Muscle of leg (tissue), 3 donors: ENCODE measurements at regions not wholly inside any gene's neighbourhood (a gene's known extent, or its start where the extent isn't known, plus 50 kb on each side); places are given as distances from the start of the nearest gene placed in this dataset.

ENCODE experiments used
- DNase-seq: peaks from one replicate; pipeline ENCODE4 v3.0.0; 2013
- H3K27ac ChIP-seq: one replicate; pipeline ENCODE4 v1.5.1; 2013; ENCODE audit warnings: mild to moderate bottlenecking, low read length, control low read depth
- H3K27me3 ChIP-seq: one replicate; pipeline ENCODE4 v1.6.1; 2013; ENCODE audit warnings: low read length; ENCODE audit not compliant: control insufficient read depth, insufficient read depth
- H3K36me3 ChIP-seq: one replicate; pipeline ENCODE4 v1.6.1; 2013; ENCODE audit warnings: low read length; ENCODE audit not compliant: control insufficient read depth, insufficient read depth
- H3K4me1 ChIP-seq: one replicate; pipeline ENCODE4 v1.6.1; 2013; ENCODE audit warnings: low read length; ENCODE audit not compliant: control insufficient read depth, insufficient read depth
- H3K4me3 ChIP-seq: one replicate; pipeline ENCODE4 v1.5.1; 2013; ENCODE audit warnings: low read length, control low read depth
- H3K9me3 ChIP-seq: replicated peaks from 2 replicates; pipeline ENCODE4 v1.6.1; 2013; ENCODE audit warnings: low read depth, low read length; ENCODE audit not compliant: control insufficient read depth
- WGBS: methylation state at CpG from one replicate; pipeline ENCODE4 v1.1.5; 2013; ENCODE audit warnings: missing lambda C conversion rate; ENCODE audit not compliant: insufficient coverage; 5-methylcytosine and 5-hydroxymethylcytosine counted together

GRCh38 chr5:167987490-167988280 lies 303.8 kb upstream of the WWC1 start:
- Histone ChIP-seq H3K4me3 (no peak overlapping the region), H3K4me1 (no peaks in the 10 kb centered on the region)

DNA sequence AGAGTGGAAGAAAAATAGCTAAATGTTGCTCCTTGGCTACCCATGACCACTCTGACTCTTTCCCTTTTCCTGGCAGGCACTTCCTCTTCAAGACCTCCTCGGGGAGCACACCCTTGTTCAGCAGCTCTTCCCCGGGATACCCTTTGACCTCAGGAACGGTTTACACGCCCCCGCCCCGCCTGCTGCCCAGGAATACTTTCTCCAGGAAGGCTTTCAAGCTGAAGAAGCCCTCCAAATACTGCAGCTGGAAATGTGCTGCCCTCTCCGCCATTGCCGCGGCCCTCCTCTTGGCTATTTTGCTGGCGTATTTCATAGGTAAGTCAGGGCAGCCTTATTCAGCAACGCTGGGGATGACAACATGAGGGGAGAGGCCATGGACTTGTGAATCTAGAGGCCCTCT lies 298.6 kb upstream of the WWC1 start:
- H3K9me3 ChIP-seq = no peaks in the 10 kb centered on the region
- WGBS = 93% methylated on average over 11 of the region's 11 CpGs
- H3K36me3 ChIP-seq = no peaks in the 10 kb centered on the region
- DNase-seq = no peak
- no peaks in the 10 kb centered on the region for H3K4me1 ChIP-seq
- H3K27me3 ChIP-seq = no peaks in the 10 kb centered on the region
- no peak overlapping the region for H3K4me3 ChIP-seq
- H3K27ac ChIP-seq = no peak overlapping the region

More at GRCh38 chr5:167987490-167988280, 303.8 kb upstream of the WWC1 start:
- Histone ChIP-seq H3K27ac (no peak overlapping the region), H3K27me3 (no peaks in the 10 kb centered on the region), H3K36me3 (no peaks in the 10 kb centered on the region), H3K9me3 (no peaks in the 10 kb centered on the region)
- 90% methylated on average over 6 of the region's 12 CpGs for WGBS
- no peak for DNase-seq

- Histone ChIP-seq H3K4me1 (no peaks in the 10 kb centered on the region), H3K4me3 (no peak overlapping the region), H3K27ac (no peak overlapping the region), H3K27me3 (no peaks in the 10 kb centered on the region), H3K9me3 (no peaks in the 10 kb centered on the region), H3K36me3 (no peaks in the 10 kb centered on the region)
- 90% methylated on average over 3 of the region's 3 CpGs for WGBS
- no peak for DNase-seq
Measured at GRCh38 chr5:167993771-167994170, 297.7 kb upstream of the WWC1 start.

DNA sequence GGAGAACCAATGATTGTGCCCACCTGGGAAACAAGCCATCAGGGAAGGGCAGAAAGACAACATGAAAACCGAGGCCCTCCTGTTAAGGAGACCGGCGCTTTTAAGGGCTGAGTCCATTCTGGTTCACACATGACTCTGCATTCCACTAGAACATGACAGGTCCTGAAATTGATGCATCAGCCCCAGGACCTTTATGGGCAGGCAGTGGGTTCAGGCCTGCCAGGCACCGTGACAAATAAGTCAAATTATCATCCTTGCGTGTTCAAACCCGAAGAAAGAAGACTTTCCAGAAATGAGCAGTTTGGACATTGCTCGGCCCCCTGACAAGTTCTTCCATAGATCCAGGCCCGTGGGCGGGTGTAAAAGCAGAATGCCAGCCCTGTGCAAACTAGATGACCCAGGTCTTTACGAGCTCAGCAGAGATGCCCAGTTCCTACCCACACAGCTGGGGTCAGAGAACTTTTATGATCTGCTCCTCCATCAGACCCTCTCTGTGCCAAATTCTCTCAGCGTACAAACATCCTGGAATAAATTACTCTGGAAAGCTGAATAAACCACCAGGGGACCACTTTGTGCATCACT lies 295.5 kb upstream of the WWC1 start:
- Histone ChIP-seq H3K27me3 (no peaks in the 10 kb centered on the region), H3K9me3 (no peaks in the 10 kb centered on the region), H3K4me3 (no peak overlapping the region), H3K36me3 (no peaks in the 10 kb centered on the region), H3K4me1 (no peaks in the 10 kb centered on the region), H3K27ac (no peak overlapping the region)
- WGBS = 82% methylated on average over 10 of the region's 11 CpGs
- no peak for DNase-seq

GRCh38 chr5:167998148-167998767 lies 293.2 kb upstream of the WWC1 start:
- Histone ChIP-seq H3K4me3 (no peak overlapping the region), H3K4me1 (no peaks in the 10 kb centered on the region), H3K27me3 (no peaks in the 10 kb centered on the region), H3K36me3 (no peaks in the 10 kb centered on the region), H3K9me3 (no peaks in the 10 kb centered on the region), H3K27ac (no peak overlapping the region)
- 73% methylated on average over 2 of the region's 6 CpGs for WGBS
- DNase-seq = no peak

DNA sequence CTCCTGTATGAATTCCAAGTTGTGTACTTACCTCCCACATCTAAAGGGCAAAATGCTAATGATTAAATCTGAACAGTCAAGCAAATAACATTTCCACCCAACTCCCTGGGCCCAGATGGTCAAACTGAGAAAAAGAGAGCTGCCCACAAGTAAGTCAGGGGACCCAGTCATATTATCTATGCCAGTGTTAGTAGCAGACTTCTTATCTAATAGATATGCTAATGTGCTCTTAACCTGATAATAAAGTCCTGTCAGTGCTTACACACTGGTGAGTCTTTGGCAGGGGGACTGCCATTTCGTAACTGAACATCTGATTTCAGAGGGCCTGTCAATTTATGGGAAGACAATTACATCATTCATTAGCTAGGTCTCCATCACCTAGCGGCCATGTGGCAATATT lies 292.3 kb upstream of the WWC1 start:
- H3K4me1 ChIP-seq = no peaks in the 10 kb centered on the region
- no peaks in the 10 kb centered on the region for H3K27me3 ChIP-seq
- no peaks in the 10 kb centered on the region for H3K9me3 ChIP-seq
- no peak for DNase-seq
- H3K4me3 ChIP-seq = no peak overlapping the region
- no peaks in the 10 kb centered on the region for H3K36me3 ChIP-seq
- WGBS = 93% methylated on average over 2 of the region's 2 CpGs
- H3K27ac ChIP-seq = no peak overlapping the region

- H3K4me3 ChIP-seq = no peak overlapping the region
- no peak for DNase-seq
- no CpG with 5 or more reads among the region's 2 CpGs for WGBS
- H3K36me3 ChIP-seq = no peaks in the 10 kb centered on the region
- no peak overlapping the region for H3K27ac ChIP-seq
- H3K9me3 ChIP-seq = no peaks in the 10 kb centered on the region
- no peaks in the 10 kb centered on the region for H3K4me1 ChIP-seq
- no peaks in the 10 kb centered on the region for H3K27me3 ChIP-seq
Measured at GRCh38 chr5:168001318-168001717, 290.1 kb upstream of the WWC1 start.

DNA sequence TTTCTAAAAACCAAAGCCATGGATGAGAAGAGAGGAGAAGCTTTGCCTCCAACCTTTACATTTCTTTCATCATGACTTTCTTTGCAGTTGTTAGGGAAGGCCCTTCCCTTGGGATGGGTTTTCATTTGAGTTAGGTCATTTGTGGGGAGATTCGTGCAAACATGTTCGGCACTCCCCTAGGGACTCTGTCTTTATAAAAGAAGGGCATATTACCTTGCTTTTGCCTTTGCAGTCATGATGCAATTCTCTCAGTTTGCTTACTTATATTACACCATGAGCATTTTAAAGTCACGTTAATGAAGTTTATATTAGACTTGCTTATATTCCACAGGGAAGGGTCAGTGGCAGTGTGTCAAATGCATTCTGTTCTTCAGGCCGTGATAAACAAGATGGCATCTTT lies 289.3 kb upstream of the WWC1 start:
- no CpG with 5 or more reads among the region's 4 CpGs for WGBS
- H3K4me3 ChIP-seq = no peak overlapping the region
- no peaks in the 10 kb centered on the region for H3K9me3 ChIP-seq
- no peak overlapping the region for H3K27ac ChIP-seq
- no peaks in the 10 kb centered on the region for H3K4me1 ChIP-seq
- H3K36me3 ChIP-seq = no peaks in the 10 kb centered on the region
- DNase-seq = no peak
- H3K27me3 ChIP-seq = no peaks in the 10 kb centered on the region

GRCh38 chr5:168005093-168005492 lies 286.4 kb upstream of the WWC1 start:
- Histone ChIP-seq H3K27ac (no peak overlapping the region), H3K27me3 (no peaks in the 10 kb centered on the region), H3K36me3 (no peaks in the 10 kb centered on the region), H3K4me1 (no peaks in the 10 kb centered on the region), H3K9me3 (no peaks in the 10 kb centered on the region), H3K4me3 (no peak overlapping the region)
- 68% methylated on average over 2 of the region's 6 CpGs for WGBS
- no peak for DNase-seq

DNA sequence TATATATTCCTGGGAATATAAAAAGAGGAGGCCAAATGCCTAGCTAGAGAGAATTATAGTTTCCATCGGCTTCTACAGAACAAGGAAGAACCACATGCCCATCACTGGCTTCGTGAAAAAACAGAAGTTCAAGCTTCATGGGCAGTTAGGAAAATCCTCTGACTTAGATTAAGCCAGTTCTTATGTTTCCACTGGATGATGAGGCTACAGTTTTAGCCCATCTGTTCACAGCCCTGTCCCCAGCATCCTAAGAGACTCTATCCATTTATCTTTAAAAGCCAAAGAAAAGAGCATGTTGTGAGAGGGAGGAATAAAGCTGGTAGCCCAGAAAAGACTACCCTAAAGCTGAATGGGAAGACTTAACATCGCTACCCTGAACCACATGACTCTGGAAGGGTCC lies 285.5 kb upstream of the WWC1 start:
- DNase-seq = no peak
- H3K4me1 ChIP-seq = no peaks in the 10 kb centered on the region
- no peak overlapping the region for H3K4me3 ChIP-seq
- no peaks in the 10 kb centered on the region for H3K27me3 ChIP-seq
- WGBS = 100% methylated on average over 1 of the region's 3 CpGs
- H3K27ac ChIP-seq = no peak overlapping the region
- no peaks in the 10 kb centered on the region for H3K9me3 ChIP-seq
- no peaks in the 10 kb centered on the region for H3K36me3 ChIP-seq
